ENCODE measurements at regions not wholly inside any gene's neighbourhood (a gene's known extent, or its start where the extent isn't known, plus 50 kb on each side); places are given as distances from the start of the nearest gene placed in this dataset.

DNA sequence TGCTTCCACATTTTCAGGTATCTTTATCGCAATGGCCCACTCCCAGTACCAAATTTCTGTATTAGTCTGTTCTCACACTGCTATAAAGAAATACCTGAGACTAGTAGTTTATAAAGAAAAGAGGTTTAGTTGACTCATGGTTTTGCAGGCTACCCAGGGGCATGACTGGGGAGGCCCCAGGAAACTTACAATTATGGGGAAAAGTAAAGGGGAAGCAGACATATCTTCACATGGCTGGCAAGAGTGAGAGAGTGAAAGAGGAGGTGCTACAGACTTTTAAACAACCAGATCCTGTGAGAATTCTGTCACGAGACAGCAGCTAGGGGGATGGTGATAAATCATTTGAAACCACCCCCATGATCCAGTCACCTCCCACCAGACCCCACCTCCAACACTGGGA, 238.2 kb upstream of the DMAC1 start:
- DNase-seq (ENCODE audit: low spot score, unreplicated experiment), result no peak
- peaks cover 2% of the 10 kb centered on the region for H3K36me3 Mint-ChIP-seq (ENCODE audit: insufficient read depth)
- H3K4me1 Mint-ChIP-seq (ENCODE audit: low read depth), result peaks cover 5% of the 10 kb centered on the region
- no peak overlapping the region for H3K27ac Mint-ChIP-seq
- peaks cover 35% of the 10 kb centered on the region for H3K9me3 Mint-ChIP-seq (ENCODE audit: low read depth)
- H3K4me3 Mint-ChIP-seq (ENCODE audit: low read depth), result no peak overlapping the region
- TF ChIP-seq, protein P1, sequence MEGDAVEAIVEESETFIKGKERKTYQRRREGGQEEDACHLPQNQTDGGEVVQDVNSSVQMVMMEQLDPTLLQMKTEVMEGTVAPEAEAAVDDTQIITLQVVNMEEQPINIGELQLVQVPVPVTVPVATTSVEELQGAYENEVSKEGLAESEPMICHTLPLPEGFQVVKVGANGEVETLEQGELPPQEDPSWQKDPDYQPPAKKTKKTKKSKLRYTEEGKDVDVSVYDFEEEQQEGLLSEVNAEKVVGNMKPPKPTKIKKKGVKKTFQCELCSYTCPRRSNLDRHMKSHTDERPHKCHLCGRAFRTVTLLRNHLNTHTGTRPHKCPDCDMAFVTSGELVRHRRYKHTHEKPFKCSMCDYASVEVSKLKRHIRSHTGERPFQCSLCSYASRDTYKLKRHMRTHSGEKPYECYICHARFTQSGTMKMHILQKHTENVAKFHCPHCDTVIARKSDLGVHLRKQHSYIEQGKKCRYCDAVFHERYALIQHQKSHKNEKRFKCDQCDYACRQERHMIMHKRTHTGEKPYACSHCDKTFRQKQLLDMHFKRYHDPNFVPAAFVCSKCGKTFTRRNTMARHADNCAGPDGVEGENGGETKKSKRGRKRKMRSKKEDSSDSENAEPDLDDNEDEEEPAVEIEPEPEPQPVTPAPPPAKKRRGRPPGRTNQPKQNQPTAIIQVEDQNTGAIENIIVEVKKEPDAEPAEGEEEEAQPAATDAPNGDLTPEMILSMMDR (IDR thresholded peaks at IDR 0.05; ENCODE audit: unreplicated experiment), result no peak
- H3K27me3 Mint-ChIP-seq, result no peaks in the 10 kb centered on the region

DNA sequence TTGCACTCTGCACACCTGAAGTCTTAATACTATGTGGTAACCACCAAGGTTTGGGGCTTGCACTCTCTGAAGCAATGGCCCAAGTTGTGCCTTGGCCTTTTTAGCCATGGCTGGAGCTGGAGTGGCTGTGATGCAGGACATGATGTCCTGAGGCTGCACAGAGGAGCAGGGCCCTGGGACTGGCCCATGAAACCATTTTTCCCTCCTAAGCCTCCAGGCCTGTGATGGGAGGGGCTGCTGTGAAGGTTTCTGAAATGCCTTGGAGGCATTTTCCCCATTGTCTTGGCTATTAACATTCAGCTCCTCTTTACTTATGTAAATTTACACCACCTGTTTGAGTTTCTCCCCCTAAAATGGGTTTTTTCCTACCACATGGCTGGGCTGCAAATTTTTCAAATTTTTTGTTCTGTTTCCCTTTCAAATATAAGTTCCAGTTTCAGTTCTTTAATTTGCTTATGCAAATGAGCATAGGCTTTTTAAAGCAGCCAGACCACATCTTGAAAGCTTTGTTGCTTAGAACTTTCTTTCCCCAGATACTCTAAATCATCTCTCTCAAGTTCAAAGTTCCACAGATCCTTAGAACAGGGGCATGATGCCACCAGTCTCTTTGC, 237.4 kb upstream of the DMAC1 start:
- Mint-ChIP-seq H3K27me3 (no peaks in the 10 kb centered on the region), H3K36me3 (ENCODE audit: insufficient read depth) (peaks cover 2% of the 10 kb centered on the region), H3K9me3 (ENCODE audit: low read depth) (peaks cover 35% of the 10 kb centered on the region), H3K4me1 (ENCODE audit: low read depth) (peaks cover 10% of the 10 kb centered on the region), H3K27ac (no peak overlapping the region), H3K4me3 (ENCODE audit: low read depth) (no peak overlapping the region)
- TF ChIP-seq, protein P1 (IDR thresholded peaks at IDR 0.05; ENCODE audit: unreplicated experiment), result no peak
- DNase-seq (ENCODE audit: low spot score, unreplicated experiment), result no peak

DNA sequence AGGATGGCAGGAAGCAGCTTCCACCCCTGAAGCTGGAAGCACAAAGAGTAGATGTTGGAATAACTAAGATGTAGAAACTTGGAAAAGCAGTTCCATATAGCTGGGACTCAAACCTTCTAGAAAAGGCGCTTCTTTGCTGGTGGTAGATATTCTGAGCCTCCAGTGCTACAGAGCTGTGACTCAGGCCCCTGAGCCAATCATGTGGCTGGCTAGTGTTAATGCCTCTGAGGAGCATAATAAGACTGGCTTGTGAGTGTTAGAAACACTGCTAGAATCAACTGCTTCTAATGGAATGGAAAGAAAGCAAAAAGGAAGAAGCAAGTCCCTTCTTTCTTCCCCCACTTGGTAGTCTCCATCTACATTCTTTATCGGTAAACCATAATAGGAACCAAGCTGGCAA, 234.2 kb upstream of the DMAC1 start:
- no peaks in the 10 kb centered on the region for H3K27me3 Mint-ChIP-seq
- TF ChIP-seq, protein P1 (IDR thresholded peaks at IDR 0.05; ENCODE audit: unreplicated experiment), result no peak
- DNase-seq (ENCODE audit: low spot score, unreplicated experiment), result no peak
- H3K4me1 Mint-ChIP-seq (ENCODE audit: low read depth), result peaks cover 11% of the 10 kb centered on the region
- H3K36me3 Mint-ChIP-seq (ENCODE audit: insufficient read depth), result peaks cover 2% of the 10 kb centered on the region
- no peak overlapping the region for H3K27ac Mint-ChIP-seq
- peaks cover 15% of the 10 kb centered on the region for H3K9me3 Mint-ChIP-seq (ENCODE audit: low read depth)
- H3K4me3 Mint-ChIP-seq (ENCODE audit: low read depth), result no peak overlapping the region

DNA sequence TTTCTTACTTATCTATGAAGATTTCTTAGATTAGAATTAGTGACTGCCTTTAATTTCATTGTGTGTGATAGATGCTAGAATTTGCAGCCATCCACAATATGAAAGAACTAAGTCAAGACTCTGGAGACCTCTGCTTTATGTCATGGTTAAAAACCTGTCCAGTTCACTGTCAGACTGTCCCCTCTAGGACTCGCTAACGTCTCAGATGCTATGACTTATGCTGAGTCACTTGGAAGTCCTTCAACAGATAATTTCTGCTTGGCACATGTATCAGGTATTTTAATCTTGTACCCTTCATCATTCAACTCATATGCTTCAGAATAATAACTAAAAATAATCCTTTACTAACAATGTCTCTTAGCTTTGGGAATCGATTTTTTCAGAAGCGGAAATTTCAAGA, 230.5 kb upstream of the DMAC1 start:
- no peak overlapping the region for H3K27ac Mint-ChIP-seq
- no peaks in the 10 kb centered on the region for H3K27me3 Mint-ChIP-seq
- DNase-seq (ENCODE audit: low spot score, unreplicated experiment), result no peak
- H3K4me3 Mint-ChIP-seq (ENCODE audit: low read depth), result no peak overlapping the region
- H3K9me3 Mint-ChIP-seq (ENCODE audit: low read depth), result no peaks in the 10 kb centered on the region
- TF ChIP-seq, protein P1 (IDR thresholded peaks at IDR 0.05; ENCODE audit: unreplicated experiment), result no peak
- H3K4me1 Mint-ChIP-seq (ENCODE audit: low read depth), result peaks cover 13% of the 10 kb centered on the region
- no peaks in the 10 kb centered on the region for H3K36me3 Mint-ChIP-seq (ENCODE audit: insufficient read depth)

DNA sequence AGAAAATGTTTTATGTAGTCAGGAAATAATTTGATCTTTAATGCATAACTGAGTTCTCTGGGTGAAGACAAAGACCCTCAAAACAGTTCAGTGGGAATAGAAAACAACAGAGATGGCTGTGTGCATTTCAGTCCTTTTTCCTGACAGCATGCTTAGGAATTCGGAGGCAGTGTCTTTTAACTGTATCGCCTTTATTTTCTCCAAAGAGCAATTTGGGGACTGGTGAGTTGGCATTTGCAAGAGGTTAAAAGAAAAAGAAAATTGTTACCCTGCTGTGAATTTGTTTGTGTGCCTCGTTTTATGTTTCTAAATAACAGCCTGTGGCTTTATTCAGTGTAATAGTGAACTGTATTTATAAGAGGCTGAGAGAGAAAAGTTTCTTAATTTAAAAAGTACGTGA, 227.8 kb upstream of the DMAC1 start:
- Mint-ChIP-seq H3K27me3 (no peaks in the 10 kb centered on the region), H3K4me3 (ENCODE audit: low read depth) (no peak overlapping the region), H3K36me3 (ENCODE audit: insufficient read depth) (no peaks in the 10 kb centered on the region), H3K4me1 (ENCODE audit: low read depth) (peaks cover 5% of the 10 kb centered on the region), H3K9me3 (ENCODE audit: low read depth) (peaks cover 6% of the 10 kb centered on the region), H3K27ac (no peak overlapping the region)
- DNase-seq (ENCODE audit: low spot score, unreplicated experiment), result no peak
- TF ChIP-seq, protein P1 (IDR thresholded peaks at IDR 0.05; ENCODE audit: unreplicated experiment), result no peak

Data from progenitor cell of endocrine pancreas (in vitro differentiated cells).